CD4-positive, alpha-beta T cell (primary cell): ENCODE measurements at regions not wholly inside any gene's neighbourhood (a gene's known extent, or its start where the extent isn't known, plus 50 kb on each side); places are given as distances from the start of the nearest gene placed in this dataset.

Experiments used
- ATAC-seq: fragments of 200-7000 bp; cut with Tn5 transposase; one replicate; pipeline ENCODE4 v1.10.0; 2022; ENCODE audit warnings: mild to moderate bottlenecking; ENCODE audit not compliant: poor library complexity
- CTCF ChIA-PET: fragments of 350-600 bp; sonication (Branson Sonifier 250); formaldehyde crosslinking; loops from one replicate; lab custom pipeline; 2021; ENCODE audit warnings: antibody characterized with exemption, inconsistent platforms; lab: Charles Lee
- POLR2A ChIA-PET: fragments of 350-600 bp; sonication (Branson Sonifier 250); formaldehyde crosslinking; loops from one replicate; lab custom pipeline; 2021; ENCODE audit warnings: antibody characterized with exemption, inconsistent platforms; lab: Charles Lee
- DNase-seq, 14 experiments: peaks; one replicate each; pipeline ENCODE4 v3.0.0-alpha.2; 2013 to 2020; ENCODE audit warnings: mixed read lengths in 2 of 14
- H3K27ac ChIP-seq, 2 donors: one replicate each; pipeline versions ENCODE4 v1.5.1 to v1.7.0; 2013; ENCODE audit warnings: low read length in 2 of 2, low read depth in 1 of 2, mild to moderate bottlenecking in 1 of 2
- H3K27me3 ChIP-seq, 2 experiments: 1 replicate in 1 of 2; 2 replicates in 1 of 2; pipeline versions ENCODE4 v1.6.1 to v1.7.0; 2013; ENCODE audit warnings: low read length in 2 of 2, control low read depth in 1 of 2, mild to moderate bottlenecking in 1 of 2, moderate library complexity in 1 of 2; ENCODE audit not compliant: insufficient read depth in 2 of 2, control insufficient read depth in 1 of 2
- H3K36me3 ChIP-seq: one replicate; pipeline ENCODE4 v1.6.1; 2013; ENCODE audit warnings: low read length, control low read depth; ENCODE audit not compliant: insufficient read depth
- H3K4me1 ChIP-seq: one replicate; pipeline ENCODE4 v1.6.1; 2013; ENCODE audit warnings: low read length, control low read depth; ENCODE audit not compliant: insufficient read depth
- H3K4me3 ChIP-seq: one replicate; pipeline ENCODE4 v1.5.1; 2013; ENCODE audit warnings: mild to moderate bottlenecking, low read length, moderate library complexity
- H3K9me3 ChIP-seq, 2 experiments: 1 replicate in 1 of 2; 2 replicates in 1 of 2; pipeline versions ENCODE4 v1.6.1 to v1.7.0; 2013; ENCODE audit warnings: low read length in 2 of 2, mild to moderate bottlenecking in 2 of 2, control low read depth in 1 of 2, moderate library complexity in 1 of 2; ENCODE audit not compliant: control insufficient read depth in 1 of 2, insufficient read depth in 1 of 2
- H3K27ac Mint-ChIP-seq: one replicate; pipeline ENCODE4 v1.8.0; 2020; ENCODE audit warnings: mixed read lengths
- H3K27me3 Mint-ChIP-seq: one replicate; pipeline ENCODE4 v1.8.0; 2021; ENCODE audit warnings: mixed read lengths
- H3K36me3 Mint-ChIP-seq: one replicate; pipeline ENCODE4 v1.8.0; 2021; ENCODE audit warnings: low read depth, mixed read lengths
- H3K4me1 Mint-ChIP-seq: one replicate; pipeline ENCODE4 v1.8.0; 2021; ENCODE audit warnings: low read depth, mixed read lengths
- H3K4me3 Mint-ChIP-seq: one replicate; pipeline ENCODE4 v1.8.0; 2020; ENCODE audit warnings: mild to moderate bottlenecking, mixed read lengths
- H3K9me3 Mint-ChIP-seq: one replicate; pipeline ENCODE4 v1.8.0; 2020; ENCODE audit warnings: mixed read lengths
- intact Hi-C, 2 experiments: fragments of 100-400 bp; cut with DNase I in 1 of 2; cut with micrococcal nuclease in 1 of 2; formaldehyde crosslinking; loops; one replicate each; pipeline versions ENCODE4 v1.15.1 to v1.9.0; 2023 to 2025; cut with DNase I, micrococcal nuclease
- TF ChIP-seq, protein P1 (sequence below): fragments of 200-600 bp; IDR thresholded peaks from one replicate; pipeline ENCODE4 v1.8.0; 2022; ENCODE audit warnings: antibody characterized with exemption, mild to moderate bottlenecking

DNA sequence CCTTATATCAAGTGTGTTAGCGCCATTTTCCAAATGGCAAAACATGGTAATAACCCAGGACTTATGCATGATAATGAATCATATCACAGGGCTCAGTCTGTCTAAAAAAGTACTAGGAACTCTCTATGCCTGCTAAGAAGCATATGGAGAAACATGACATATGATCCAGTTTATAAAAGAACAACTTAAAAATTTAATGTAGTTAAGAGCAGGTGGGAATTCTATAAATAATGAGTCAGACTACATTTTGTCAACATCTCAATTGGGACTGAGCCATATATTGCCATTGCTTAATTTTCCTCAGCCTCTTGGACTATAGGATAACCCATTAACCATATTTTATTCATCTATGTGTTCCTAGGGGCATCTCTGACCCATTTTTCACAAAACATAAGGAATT lies 360.4 kb upstream of the AGA start:
- H3K9me3 Mint-ChIP-seq: no peaks in the 10 kb centered on the region
- Histone ChIP-seq H3K36me3 (no peaks in the 10 kb centered on the region), H3K27ac (no peak overlapping the region), H3K27me3 (no peaks in the 10 kb centered on the region), H3K9me3 (no peaks in the 10 kb centered on the region), H3K4me3 (no peak overlapping the region), H3K4me1 (no peaks in the 10 kb centered on the region)
- ChIA-PET POLR2A (no interaction called here), CTCF (no interaction called here)
- intact Hi-C loops: no loop called here
- H3K4me1 Mint-ChIP-seq: no peaks in the 10 kb centered on the region
- TF ChIP-seq, protein P1, sequence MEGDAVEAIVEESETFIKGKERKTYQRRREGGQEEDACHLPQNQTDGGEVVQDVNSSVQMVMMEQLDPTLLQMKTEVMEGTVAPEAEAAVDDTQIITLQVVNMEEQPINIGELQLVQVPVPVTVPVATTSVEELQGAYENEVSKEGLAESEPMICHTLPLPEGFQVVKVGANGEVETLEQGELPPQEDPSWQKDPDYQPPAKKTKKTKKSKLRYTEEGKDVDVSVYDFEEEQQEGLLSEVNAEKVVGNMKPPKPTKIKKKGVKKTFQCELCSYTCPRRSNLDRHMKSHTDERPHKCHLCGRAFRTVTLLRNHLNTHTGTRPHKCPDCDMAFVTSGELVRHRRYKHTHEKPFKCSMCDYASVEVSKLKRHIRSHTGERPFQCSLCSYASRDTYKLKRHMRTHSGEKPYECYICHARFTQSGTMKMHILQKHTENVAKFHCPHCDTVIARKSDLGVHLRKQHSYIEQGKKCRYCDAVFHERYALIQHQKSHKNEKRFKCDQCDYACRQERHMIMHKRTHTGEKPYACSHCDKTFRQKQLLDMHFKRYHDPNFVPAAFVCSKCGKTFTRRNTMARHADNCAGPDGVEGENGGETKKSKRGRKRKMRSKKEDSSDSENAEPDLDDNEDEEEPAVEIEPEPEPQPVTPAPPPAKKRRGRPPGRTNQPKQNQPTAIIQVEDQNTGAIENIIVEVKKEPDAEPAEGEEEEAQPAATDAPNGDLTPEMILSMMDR: no peak
- DNase-seq (no peak), ATAC-seq (no peak)
- no peak overlapping the region for H3K27ac Mint-ChIP-seq
- H3K27me3 Mint-ChIP-seq: no peaks in the 10 kb centered on the region
- no peaks in the 10 kb centered on the region for H3K36me3 Mint-ChIP-seq
- no peak overlapping the region for H3K4me3 Mint-ChIP-seq

DNA sequence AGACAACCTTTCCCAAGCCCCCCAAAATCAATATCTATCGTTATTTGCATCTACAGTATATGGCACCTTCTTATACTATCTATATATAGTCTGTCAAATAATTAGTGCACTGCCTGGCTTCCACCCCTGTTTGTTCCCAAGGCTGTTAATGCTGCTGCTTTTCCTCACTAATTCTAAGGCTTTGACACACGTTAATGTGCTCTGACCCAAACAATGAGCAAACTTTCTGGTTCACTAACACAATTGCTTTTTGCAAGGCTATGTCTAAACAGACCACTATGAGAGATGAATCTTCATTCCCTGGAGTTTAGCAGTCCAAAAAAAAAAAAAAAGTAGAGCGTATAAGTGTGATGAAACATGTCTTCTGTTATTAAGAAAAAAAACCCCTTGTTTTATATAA lies 360.9 kb upstream of the AGA start:
- H3K9me3 Mint-ChIP-seq: no peaks in the 10 kb centered on the region
- no peak overlapping the region for H3K27ac Mint-ChIP-seq
- no peaks in the 10 kb centered on the region for H3K36me3 Mint-ChIP-seq
- Histone ChIP-seq H3K4me3 (no peak overlapping the region), H3K9me3 (no peaks in the 10 kb centered on the region), H3K27me3 (no peaks in the 10 kb centered on the region), H3K4me1 (no peaks in the 10 kb centered on the region), H3K27ac (no peak overlapping the region), H3K36me3 (no peaks in the 10 kb centered on the region)
- no peak overlapping the region for H3K4me3 Mint-ChIP-seq
- POLR2A ChIA-PET: no interaction called here
- TF ChIP-seq, protein P1: no peak
- CTCF ChIA-PET: no interaction called here
- no peaks in the 10 kb centered on the region for H3K4me1 Mint-ChIP-seq
- DNase-seq (no peak), ATAC-seq (no peak)
- H3K27me3 Mint-ChIP-seq: no peaks in the 10 kb centered on the region
- intact Hi-C loops: no loop called here

DNA sequence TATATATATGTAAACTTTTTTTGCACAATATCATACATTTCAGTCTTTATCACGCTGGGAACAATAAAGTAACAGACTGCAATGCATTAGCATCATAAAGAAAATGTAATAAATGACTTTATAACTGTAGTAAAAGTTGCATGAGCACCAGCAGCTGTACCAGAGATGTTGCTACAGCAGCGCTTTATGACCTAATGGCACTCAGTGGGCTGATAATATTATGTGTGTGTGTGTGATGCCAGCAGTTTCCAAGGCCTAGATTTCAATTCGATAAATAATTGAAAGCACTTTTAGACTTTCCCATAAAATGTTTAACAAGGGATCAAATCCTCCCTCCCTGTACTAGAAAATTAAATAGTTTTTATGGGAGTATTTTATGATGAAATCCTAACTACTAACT lies 367.6 kb upstream of the AGA start:
- Mint-ChIP-seq H3K4me1 (no peaks in the 10 kb centered on the region), H3K27ac (no peak overlapping the region)
- CTCF ChIA-PET: no interaction called here

More for the DNA sequence above, 367.6 kb upstream of the AGA start:
- Histone ChIP-seq H3K27ac (no peak overlapping the region), H3K9me3 (no peaks in the 10 kb centered on the region), H3K36me3 (no peaks in the 10 kb centered on the region), H3K27me3 (no peaks in the 10 kb centered on the region), H3K4me3 (no peak overlapping the region), H3K4me1 (no peaks in the 10 kb centered on the region)
- Mint-ChIP-seq H3K4me3 (no peak overlapping the region), H3K27me3 (no peaks in the 10 kb centered on the region), H3K36me3 (no peaks in the 10 kb centered on the region), H3K9me3 (peaks cover 2% of the 10 kb centered on the region)
- TF ChIP-seq, protein P1: no peak
- ATAC-seq (no peak), DNase-seq (no peak)
- intact Hi-C loops: no loop called here
- POLR2A ChIA-PET: no interaction called here
